GM12873 (cell line): ENCODE measurements at regions not wholly inside any gene's neighbourhood (a gene's known extent, or its start where the extent isn't known, plus 50 kb on each side); places are given as distances from the start of the nearest gene placed in this dataset.

ENCODE experiments used
- CTCF ChIP-seq: IDR thresholded peaks from 2 replicates; pipeline ENCODE4 v1.5.1; 2012; ENCODE audit warnings: low read depth, mild to moderate bottlenecking, moderate library complexity, low read length, control low read depth; ENCODE audit not compliant: insufficient read depth; ENCODE audit errors: missing control alignments

- TF ChIP-seq CTCF: no peak
Observed at GRCh38 chr6:39998126-39998525, 63.9 kb upstream of the MOCS1 start.

- no peak for TF ChIP-seq CTCF
Observed at GRCh38 chr6:39997101-39997635, 62.9 kb upstream of the MOCS1 start.

GRCh38 chr6:39995633-39996032 lies 61.4 kb upstream of the MOCS1 start:
- TF ChIP-seq CTCF: no peak

GRCh38 chr6:39992861-39993622 lies 58.8 kb upstream of the MOCS1 start:
- TF ChIP-seq CTCF: no peak
